HEK293 (cell line): ENCODE measurements at regions not wholly inside any gene's neighbourhood (a gene's known extent, or its start where the extent isn't known, plus 50 kb on each side); places are given as distances from the start of the nearest gene placed in this dataset.

Source experiments
- CTCF ChIP-seq: fragments of 450-650 bp; formaldehyde crosslinking; IDR thresholded peaks from 2 replicates; pipeline ENCODE4 v1.5.1; 2016; ENCODE audit warnings: missing biosample characterization, missing genetic modification characterization
- MZF1 ChIP-seq: fragments of 450-650 bp; formaldehyde crosslinking; IDR thresholded peaks from 2 replicates; pipeline ENCODE4 v1.5.1; 2017; ENCODE audit warnings: missing biosample characterization, missing genetic modification characterization, borderline replicate concordance
- REPIN1 ChIP-seq: fragments of 450-650 bp; formaldehyde crosslinking; IDR thresholded peaks from 2 replicates; pipeline ENCODE4 v1.5.1; 2017; ENCODE audit warnings: missing biosample characterization, missing genetic modification characterization, low read depth
- ZNF76 ChIP-seq: fragments of 450-650 bp; formaldehyde crosslinking; IDR thresholded peaks from 2 replicates; pipeline ENCODE4; 2016; ENCODE audit warnings: low read depth, missing biosample characterization, missing genetic modification characterization, borderline replicate concordance

GRCh38 chr6:169119669-169120068, 134.0 kb downstream of the THBS2 start:
- TF ChIP-seq MZF1 (tag by site-specific recombination) (no peak), CTCF (no peak), ZNF76 (tag by site-specific recombination) (no peak), REPIN1 (tag by site-specific recombination) (no peak)
